Mesenchymal stem cell (in vitro differentiated cells and primary cell): ENCODE measurements at regions not wholly inside any gene's neighbourhood (a gene's known extent, or its start where the extent isn't known, plus 50 kb on each side); places are given as distances from the start of the nearest gene placed in this dataset.

Experiments used
- DNase-seq: peaks from one replicate; pipeline ENCODE4 v3.0.0-alpha.2; 2013
- H2AFZ ChIP-seq: one replicate; pipeline ENCODE4 v1.6.1; 2013; ENCODE audit warnings: low read depth, mild to moderate bottlenecking, control low read depth, inconsistent platforms, low read length, moderate library complexity
- H2AK5ac ChIP-seq: 2 replicates; pipeline ENCODE4 v1.6.1; 2013; ENCODE audit warnings: low read length, moderate library complexity, mild to moderate bottlenecking, inconsistent platforms; ENCODE audit not compliant: severe bottlenecking
- H2BK120ac ChIP-seq: one replicate; pipeline ENCODE4 v1.6.1; 2013; ENCODE audit warnings: low read depth, mild to moderate bottlenecking, inconsistent platforms, low read length, moderate library complexity
- H2BK12ac ChIP-seq, 2 experiments: one replicate each; pipeline ENCODE4 v1.6.1; 2013; ENCODE audit warnings: inconsistent platforms in 2 of 2, low read length in 2 of 2, mild to moderate bottlenecking in 2 of 2, moderate library complexity in 2 of 2, control low read depth in 1 of 2
- H2BK15ac ChIP-seq: one replicate; pipeline ENCODE4 v1.6.1; 2013; ENCODE audit warnings: mild to moderate bottlenecking, low read depth, inconsistent platforms; ENCODE audit not compliant: poor library complexity, severe bottlenecking
- H2BK5ac ChIP-seq: 2 replicates; pipeline ENCODE4 v1.6.1; 2013; ENCODE audit warnings: low read depth, mild to moderate bottlenecking, low read length, control low read depth, inconsistent platforms; ENCODE audit not compliant: poor library complexity, severe bottlenecking
- H3K14ac ChIP-seq, 2 experiments: one replicate each; pipeline ENCODE4 v1.6.1; 2013; ENCODE audit warnings: inconsistent platforms in 2 of 2, low read length in 2 of 2, control low read depth in 1 of 2, mild to moderate bottlenecking in 1 of 2, moderate library complexity in 1 of 2
- H3K18ac ChIP-seq, 2 experiments: one replicate each; pipeline ENCODE4 v1.6.1; 2013; ENCODE audit warnings: inconsistent platforms in 2 of 2, low read length in 2 of 2, control low read depth in 1 of 2, low read depth in 1 of 2, mild to moderate bottlenecking in 1 of 2
- H3K23ac ChIP-seq, 2 experiments: one replicate each; pipeline ENCODE4 v1.6.1; 2013; ENCODE audit warnings: inconsistent platforms in 2 of 2, low read length in 2 of 2, mild to moderate bottlenecking in 2 of 2, moderate library complexity in 2 of 2, control low read depth in 1 of 2
- H3K27ac ChIP-seq: 2 replicates; pipeline ENCODE4 v1.5.1; 2013; ENCODE audit warnings: mild to moderate bottlenecking, moderate library complexity, low read length, control low read depth, inconsistent platforms; ENCODE audit not compliant: poor library complexity, severe bottlenecking
- H3K27me3 ChIP-seq, 2 experiments: 2 replicates each; pipeline versions ENCODE4 v1.6.1 to v1.7.0; 2013; ENCODE audit warnings: low read length in 2 of 2, mild to moderate bottlenecking in 2 of 2, moderate library complexity in 2 of 2, control low read depth in 1 of 2, inconsistent platforms in 1 of 2; ENCODE audit not compliant: control insufficient read depth in 1 of 2, insufficient read depth in 1 of 2
- H3K36me3 ChIP-seq, 2 experiments: 2 replicates each; pipeline versions ENCODE4 v1.6.1 to v1.7.0; 2013; ENCODE audit warnings: low read length in 2 of 2, control low read depth in 1 of 2, inconsistent platforms in 1 of 2, low read depth in 1 of 2, mild to moderate bottlenecking in 1 of 2; ENCODE audit not compliant: insufficient read depth in 2 of 2, control insufficient read depth in 1 of 2
- H3K4ac ChIP-seq, 2 experiments: one replicate each; pipeline ENCODE4 v1.6.1; 2013; ENCODE audit warnings: inconsistent platforms in 2 of 2, low read length in 2 of 2, mild to moderate bottlenecking in 2 of 2, moderate library complexity in 2 of 2, control low read depth in 1 of 2, low read depth in 1 of 2
- H3K4me1 ChIP-seq: 2 replicates; pipeline ENCODE4 v1.6.1; 2013; ENCODE audit warnings: low read depth, low read length, control low read depth; ENCODE audit not compliant: control insufficient read depth, insufficient read depth
- H3K4me2 ChIP-seq: 2 replicates; pipeline ENCODE4 v1.6.1; 2013; ENCODE audit warnings: low read length, mild to moderate bottlenecking, inconsistent platforms; ENCODE audit not compliant: poor library complexity, severe bottlenecking
- H3K4me3 ChIP-seq, 2 experiments: 2 replicates each; pipeline versions ENCODE4 v1.5.1 to v1.7.0; 2013; ENCODE audit warnings: low read length in 2 of 2, mild to moderate bottlenecking in 2 of 2, control low read depth in 1 of 2, low read depth in 1 of 2; ENCODE audit not compliant: insufficient read depth in 1 of 2
- H3K79me1 ChIP-seq: replicated peaks from 2 replicates; pipeline ENCODE4 v1.6.1; 2013; ENCODE audit warnings: mild to moderate bottlenecking, control low read depth, low read length, inconsistent platforms; ENCODE audit not compliant: poor library complexity, severe bottlenecking
- H3K9ac ChIP-seq: 2 replicates; pipeline ENCODE4 v1.7.0; 2013; ENCODE audit warnings: mild to moderate bottlenecking, low read length, moderate library complexity
- H3K9me3 ChIP-seq: 2 replicates; pipeline ENCODE4 v1.7.0; 2013; ENCODE audit warnings: mild to moderate bottlenecking, low read length; ENCODE audit not compliant: control insufficient read depth
- H4K8ac ChIP-seq: one replicate; pipeline ENCODE4 v1.6.1; 2013; ENCODE audit warnings: inconsistent platforms, mild to moderate bottlenecking, low read length, moderate library complexity
- H4K91ac ChIP-seq: one replicate; pipeline ENCODE4 v1.6.1; 2013; ENCODE audit warnings: mild to moderate bottlenecking, low read length, inconsistent platforms
- WGBS: methylation state at CpG from one replicate; pipeline ENCODE4 v1.1.7; 2013; ENCODE audit warnings: mixed read lengths; 5-methylcytosine and 5-hydroxymethylcytosine counted together

DNA sequence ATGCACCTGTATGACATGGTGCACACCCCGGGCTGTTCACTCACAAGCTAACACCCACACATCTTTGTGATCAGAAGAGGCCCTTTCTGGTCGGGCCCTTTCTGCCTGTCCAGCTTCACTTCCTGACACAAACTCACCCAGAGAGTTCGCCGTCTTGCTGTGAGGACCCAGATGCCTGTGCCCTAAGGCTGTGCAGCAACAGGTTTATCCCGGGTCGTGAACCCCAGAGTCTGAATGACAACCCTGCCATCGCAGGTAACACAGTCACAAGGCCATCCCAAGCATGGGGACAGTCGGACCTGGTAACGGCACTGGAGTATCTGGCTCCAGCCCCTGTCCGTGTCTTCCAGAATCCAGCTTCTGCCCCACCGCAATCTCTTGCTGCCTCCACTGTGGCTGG lies 235.1 kb downstream of the BUD13 start:
- 84% methylated on average over 11 of the region's 11 CpGs for WGBS
- H2BK15ac ChIP-seq, result no peak overlapping the region
- H2AFZ ChIP-seq, result no peak overlapping the region
- H3K4me3 ChIP-seq, result no peak overlapping the region
- H3K36me3 ChIP-seq, result no peaks in the 10 kb centered on the region
- no peak overlapping the region for H2BK120ac ChIP-seq
- no peak overlapping the region for H2AK5ac ChIP-seq
- H2BK5ac ChIP-seq, result no peak overlapping the region
- no peak overlapping the region for H3K23ac ChIP-seq
- H3K79me1 ChIP-seq, result no peaks in the 10 kb centered on the region
- no peak overlapping the region for H3K9ac ChIP-seq
- no peak overlapping the region for H3K4me2 ChIP-seq
- H3K4ac ChIP-seq, result no peak overlapping the region
- H3K14ac ChIP-seq, result no peak overlapping the region
- peaks cover 0 to 63% of the 10 kb centered on the region in 2 experiments for H3K27me3 ChIP-seq
- no peak overlapping the region for H3K27ac ChIP-seq
- no peak overlapping the region for H2BK12ac ChIP-seq
- H3K4me1 ChIP-seq, result no peaks in the 10 kb centered on the region
- no peak overlapping the region for H4K8ac ChIP-seq
- H3K9me3 ChIP-seq, result no peaks in the 10 kb centered on the region
- no peak overlapping the region for H3K18ac ChIP-seq
- no peak for DNase-seq
- no peak overlapping the region for H4K91ac ChIP-seq

DNA sequence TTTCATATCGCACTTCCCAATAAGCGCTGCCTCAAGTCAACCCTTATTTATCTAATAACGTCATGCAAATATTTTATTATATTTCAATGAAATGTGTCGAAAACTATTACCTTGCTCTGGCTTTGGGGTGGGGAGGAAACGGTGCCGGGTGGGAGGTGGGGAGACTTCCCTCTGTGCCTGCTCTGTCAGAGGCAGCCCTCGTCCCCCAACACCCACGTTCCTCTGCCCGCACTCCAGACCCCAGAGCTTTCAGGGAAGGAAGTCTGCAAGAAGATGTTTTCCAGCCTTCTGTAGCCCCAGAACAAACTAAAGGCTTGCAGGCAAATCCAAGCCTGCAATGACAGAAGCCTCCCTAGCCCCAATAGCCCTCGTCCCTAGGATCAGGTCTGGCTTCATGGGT lies 235.7 kb downstream of the BUD13 start:
- Histone ChIP-seq H4K91ac (no peak overlapping the region), H3K27ac (no peak overlapping the region), H3K4me3 (no peak overlapping the region), H4K8ac (no peak overlapping the region), H2BK12ac (no peak overlapping the region), H3K14ac (no peak overlapping the region), H3K9ac (no peak overlapping the region), H3K79me1 (no peaks in the 10 kb centered on the region), H2BK120ac (no peak overlapping the region), H3K27me3 (peaks cover 0 to 63% of the 10 kb centered on the region in 2 experiments), H2BK5ac (no peak overlapping the region), H2BK15ac (no peak overlapping the region), H2AFZ (no peak overlapping the region), H2AK5ac (no peak overlapping the region), H3K4me1 (no peaks in the 10 kb centered on the region), H3K36me3 (no peaks in the 10 kb centered on the region), H3K18ac (no peak overlapping the region), H3K23ac (no peak overlapping the region), H3K4ac (no peak overlapping the region), H3K4me2 (no peak overlapping the region), H3K9me3 (no peaks in the 10 kb centered on the region)
- DNase-seq, result no peak
- 76% methylated on average over 8 of the region's 10 CpGs for WGBS

DNA sequence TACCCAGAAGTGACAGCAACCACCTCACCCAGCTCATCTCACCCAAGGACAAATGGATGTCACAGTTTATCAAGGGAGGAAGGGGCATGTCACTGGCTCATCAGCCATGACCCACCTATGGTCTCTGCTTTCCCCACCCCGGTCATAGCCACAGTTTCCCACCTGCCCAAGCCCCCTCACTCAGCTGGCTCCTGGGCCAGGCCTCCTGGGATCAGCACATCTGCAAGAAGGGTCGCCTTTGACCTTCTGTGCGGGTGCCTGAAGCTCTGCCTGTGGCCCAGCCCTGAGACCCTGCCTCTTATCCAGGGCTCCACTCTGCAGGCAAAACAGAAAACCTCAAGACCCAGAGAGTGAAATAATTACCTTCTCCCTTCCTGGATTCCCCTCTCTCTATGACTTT lies 236.4 kb downstream of the BUD13 start:
- Histone ChIP-seq H3K4me2 (no peak overlapping the region), H3K23ac (no peak overlapping the region), H3K4me1 (no peaks in the 10 kb centered on the region), H2BK12ac (no peak overlapping the region), H2BK15ac (no peak overlapping the region), H3K9me3 (peaks cover 4% of the 10 kb centered on the region), H2AFZ (no peak overlapping the region), H4K8ac (no peak overlapping the region), H3K4me3 (no peak overlapping the region), H3K27ac (no peak overlapping the region), H2BK5ac (no peak overlapping the region), H2BK120ac (no peak overlapping the region), H3K27me3 (peaks cover 0 to 56% of the 10 kb centered on the region in 2 experiments), H3K9ac (no peak overlapping the region), H4K91ac (no peak overlapping the region), H2AK5ac (no peak overlapping the region), H3K36me3 (no peaks in the 10 kb centered on the region), H3K4ac (no peak overlapping the region), H3K14ac (no peak overlapping the region), H3K79me1 (no peaks in the 10 kb centered on the region), H3K18ac (no peak overlapping the region)
- DNase-seq, result no peak
- WGBS, result 59% methylated on average over 3 of the region's 3 CpGs

DNA sequence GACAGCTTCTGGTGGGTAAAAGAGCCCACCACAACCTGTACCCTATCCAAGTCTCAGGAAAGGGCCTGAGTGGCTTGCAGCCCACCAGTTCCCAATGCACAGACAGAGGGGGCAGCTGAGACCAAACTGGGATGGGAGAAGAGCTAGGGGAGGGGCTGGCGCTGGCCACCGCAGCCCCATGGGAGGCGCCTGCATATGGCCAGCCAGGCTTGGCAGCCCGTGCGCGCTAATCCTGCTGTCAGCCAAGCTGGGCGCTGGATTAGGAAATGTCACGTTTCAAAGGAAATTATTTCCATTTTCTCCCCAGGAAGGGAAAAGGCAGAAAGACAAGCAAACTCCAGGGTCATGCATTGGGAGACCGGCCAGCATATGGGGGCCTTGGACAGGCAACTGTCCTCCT lies 236.8 kb downstream of the BUD13 start:
- H4K8ac ChIP-seq, result no peak overlapping the region
- H3K14ac ChIP-seq, result no peak overlapping the region
- H3K4me1 ChIP-seq, result no peaks in the 10 kb centered on the region
- H3K4me3 ChIP-seq, result no peak overlapping the region
- H2BK15ac ChIP-seq, result no peak overlapping the region
- no peak overlapping the region for H3K4me2 ChIP-seq
- H3K4ac ChIP-seq, result no peak overlapping the region
- no peaks in the 10 kb centered on the region for H3K79me1 ChIP-seq
- DNase-seq, result no peak
- H2BK120ac ChIP-seq, result no peak overlapping the region
- H3K27me3 ChIP-seq, result peaks cover 0 to 54% of the 10 kb centered on the region in 2 experiments
- H2BK12ac ChIP-seq, result no peak overlapping the region
- H2BK5ac ChIP-seq, result no peak overlapping the region
- H3K23ac ChIP-seq, result no peak overlapping the region
- H2AK5ac ChIP-seq, result no peak overlapping the region
- no peak overlapping the region for H3K27ac ChIP-seq
- H2AFZ ChIP-seq, result no peak overlapping the region
- peaks cover 7% of the 10 kb centered on the region for H3K9me3 ChIP-seq
- H3K36me3 ChIP-seq, result no peaks in the 10 kb centered on the region
- no peak overlapping the region for H3K9ac ChIP-seq
- no peak overlapping the region for H4K91ac ChIP-seq
- H3K18ac ChIP-seq, result no peak overlapping the region
- 72% methylated on average over 9 of the region's 9 CpGs for WGBS
